Type B pancreatic cell (in vitro differentiated cells): ENCODE measurements at regions not wholly inside any gene's neighbourhood (a gene's known extent, or its start where the extent isn't known, plus 50 kb on each side); places are given as distances from the start of the nearest gene placed in this dataset.
A peak's percentile ranks its signal among the peaks of the same experiment; 100 is the strongest.

Source experiments
- DNase-seq: peaks from one replicate; pipeline ENCODE4 v3.0.0; 2021; ENCODE audit warnings: mixed read lengths; ENCODE audit not compliant: unreplicated experiment; ENCODE audit errors: extremely low spot score
- H3K27ac Mint-ChIP-seq: 2 replicates; pipeline ENCODE4 v1.8.0; 2021; ENCODE audit warnings: mild to moderate bottlenecking, mixed read lengths
- H3K27me3 Mint-ChIP-seq: 2 replicates; pipeline ENCODE4 v1.8.0; 2021; ENCODE audit warnings: mixed read lengths
- H3K36me3 Mint-ChIP-seq: 2 replicates; pipeline ENCODE4 v1.8.0; 2021; ENCODE audit warnings: mixed read lengths
- H3K4me1 Mint-ChIP-seq: one replicate; pipeline ENCODE4 v1.8.0; 2021; ENCODE audit warnings: mixed read lengths; ENCODE audit not compliant: unreplicated experiment
- H3K4me3 Mint-ChIP-seq: 2 replicates; pipeline ENCODE4 v1.8.0; 2021; ENCODE audit warnings: mild to moderate bottlenecking, mixed read lengths
- H3K9me3 Mint-ChIP-seq: 2 replicates; pipeline ENCODE4 v1.8.0; 2021; ENCODE audit warnings: mixed read lengths
- TF ChIP-seq, protein P1 (sequence below): fragments of 200-600 bp; sonication (generic); conservative IDR thresholded peaks from 2 replicates; pipeline ENCODE4 v1.5.0; 2021; ENCODE audit warnings: antibody characterized with exemption, mild to moderate bottlenecking

DNA sequence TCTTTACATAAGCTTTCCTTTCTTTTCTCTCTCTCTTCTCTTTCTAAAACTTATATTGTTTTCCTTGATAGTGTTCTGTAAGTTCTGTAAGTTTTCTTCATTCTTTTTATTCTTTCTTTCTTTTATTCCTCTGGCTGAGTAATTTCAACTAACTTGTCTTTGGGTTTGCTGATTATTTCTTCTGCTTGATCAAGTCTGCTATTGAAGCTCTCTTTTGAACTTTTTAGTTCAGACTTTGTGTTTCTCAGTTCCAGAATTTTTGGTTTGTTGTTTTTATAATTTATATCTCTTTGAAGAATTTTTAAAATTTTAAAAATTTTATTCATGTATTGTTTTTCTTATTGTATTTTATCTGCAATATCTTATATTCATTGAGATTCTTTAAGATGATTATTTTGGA, 795.8 kb upstream of the SALL3 start:
- H3K36me3 Mint-ChIP-seq: no peaks in the 10 kb centered on the region
- DNase-seq: no peak
- H3K9me3 Mint-ChIP-seq: no peaks in the 10 kb centered on the region
- no peaks in the 10 kb centered on the region for H3K4me1 Mint-ChIP-seq
- no peak overlapping the region for H3K4me3 Mint-ChIP-seq
- TF ChIP-seq, protein P1, sequence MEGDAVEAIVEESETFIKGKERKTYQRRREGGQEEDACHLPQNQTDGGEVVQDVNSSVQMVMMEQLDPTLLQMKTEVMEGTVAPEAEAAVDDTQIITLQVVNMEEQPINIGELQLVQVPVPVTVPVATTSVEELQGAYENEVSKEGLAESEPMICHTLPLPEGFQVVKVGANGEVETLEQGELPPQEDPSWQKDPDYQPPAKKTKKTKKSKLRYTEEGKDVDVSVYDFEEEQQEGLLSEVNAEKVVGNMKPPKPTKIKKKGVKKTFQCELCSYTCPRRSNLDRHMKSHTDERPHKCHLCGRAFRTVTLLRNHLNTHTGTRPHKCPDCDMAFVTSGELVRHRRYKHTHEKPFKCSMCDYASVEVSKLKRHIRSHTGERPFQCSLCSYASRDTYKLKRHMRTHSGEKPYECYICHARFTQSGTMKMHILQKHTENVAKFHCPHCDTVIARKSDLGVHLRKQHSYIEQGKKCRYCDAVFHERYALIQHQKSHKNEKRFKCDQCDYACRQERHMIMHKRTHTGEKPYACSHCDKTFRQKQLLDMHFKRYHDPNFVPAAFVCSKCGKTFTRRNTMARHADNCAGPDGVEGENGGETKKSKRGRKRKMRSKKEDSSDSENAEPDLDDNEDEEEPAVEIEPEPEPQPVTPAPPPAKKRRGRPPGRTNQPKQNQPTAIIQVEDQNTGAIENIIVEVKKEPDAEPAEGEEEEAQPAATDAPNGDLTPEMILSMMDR: no peak
- no peak overlapping the region for H3K27ac Mint-ChIP-seq
- H3K27me3 Mint-ChIP-seq: peaks cover 4% of the 10 kb centered on the region

DNA sequence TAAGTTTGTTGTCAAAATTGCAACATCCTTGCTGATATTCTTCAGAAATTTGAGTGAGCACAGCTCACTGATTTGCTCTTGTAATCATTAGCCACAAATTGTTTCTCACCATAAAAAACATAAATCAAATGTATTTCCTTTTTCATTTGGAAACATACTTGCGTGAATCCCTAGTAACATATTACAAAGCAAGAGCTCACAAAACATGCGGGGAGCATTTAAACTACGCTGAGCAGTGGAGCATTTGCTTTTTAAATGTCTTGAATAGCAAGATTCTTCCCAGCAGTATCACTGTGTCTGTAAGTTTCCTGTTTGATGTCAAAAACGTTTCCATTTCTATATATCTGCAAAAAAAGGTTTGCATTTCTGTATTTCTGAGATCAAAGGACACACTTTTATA, 788.3 kb upstream of the SALL3 start:
- Mint-ChIP-seq H3K4me1 (peaks cover 19% of the 10 kb centered on the region), H3K9me3 (no peaks in the 10 kb centered on the region), H3K36me3 (no peaks in the 10 kb centered on the region), H3K27ac (no peak overlapping the region), H3K4me3 (no peak overlapping the region), H3K27me3 (no peaks in the 10 kb centered on the region)
- no peak for DNase-seq
- TF ChIP-seq, protein P1: no peak

DNA sequence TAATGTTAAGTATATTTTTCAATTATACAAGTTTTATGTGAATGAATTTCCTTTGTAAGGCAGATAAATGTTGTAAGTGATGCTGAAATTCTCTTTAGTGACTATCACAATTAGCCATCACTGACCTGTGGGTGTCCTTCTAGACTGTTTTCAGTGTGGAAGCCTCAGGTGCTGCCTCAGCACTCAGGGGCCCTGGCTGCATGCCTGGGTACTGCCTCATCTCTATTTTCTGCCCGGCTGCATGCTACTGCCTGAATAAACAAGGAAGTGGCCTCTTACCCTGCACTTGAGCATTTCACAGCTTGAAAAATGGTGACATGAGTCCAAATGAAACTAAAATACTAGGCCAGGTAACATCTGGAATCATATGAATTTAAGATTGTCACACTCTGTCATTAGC, 787.6 kb upstream of the SALL3 start:
- Mint-ChIP-seq H3K36me3 (no peaks in the 10 kb centered on the region), H3K27me3 (no peaks in the 10 kb centered on the region), H3K9me3 (no peaks in the 10 kb centered on the region), H3K4me1 (peaks cover 20% of the 10 kb centered on the region), H3K4me3 (no peak overlapping the region), H3K27ac (no peak overlapping the region)
- TF ChIP-seq, protein P1: peak; percentile 61
- no peak for DNase-seq

DNA sequence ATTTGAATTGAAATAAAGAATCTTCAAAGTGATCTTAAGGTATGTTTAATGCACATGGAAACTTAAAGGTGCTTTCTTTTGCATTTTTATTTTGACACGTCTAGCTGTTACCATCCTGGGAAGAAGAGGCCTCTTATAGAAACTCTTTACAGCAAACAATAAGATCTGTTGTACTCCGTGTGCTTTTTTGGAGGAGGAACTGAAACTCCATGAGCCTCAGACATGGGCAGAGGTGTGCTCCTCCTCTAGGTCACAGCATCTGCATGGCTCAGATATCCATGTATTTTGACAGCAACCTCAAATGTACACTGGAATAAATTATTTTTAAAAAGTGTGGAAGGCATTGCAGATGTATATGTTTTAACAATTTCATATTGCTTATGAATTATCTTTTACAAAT, 783.3 kb upstream of the SALL3 start:
- no peak for DNase-seq
- no peak overlapping the region for H3K27ac Mint-ChIP-seq
- no peaks in the 10 kb centered on the region for H3K36me3 Mint-ChIP-seq
- H3K4me3 Mint-ChIP-seq: no peak overlapping the region
- peaks cover 3% of the 10 kb centered on the region for H3K9me3 Mint-ChIP-seq
- H3K27me3 Mint-ChIP-seq: no peaks in the 10 kb centered on the region
- TF ChIP-seq, protein P1: no peak
- peaks cover 20% of the 10 kb centered on the region for H3K4me1 Mint-ChIP-seq

DNA sequence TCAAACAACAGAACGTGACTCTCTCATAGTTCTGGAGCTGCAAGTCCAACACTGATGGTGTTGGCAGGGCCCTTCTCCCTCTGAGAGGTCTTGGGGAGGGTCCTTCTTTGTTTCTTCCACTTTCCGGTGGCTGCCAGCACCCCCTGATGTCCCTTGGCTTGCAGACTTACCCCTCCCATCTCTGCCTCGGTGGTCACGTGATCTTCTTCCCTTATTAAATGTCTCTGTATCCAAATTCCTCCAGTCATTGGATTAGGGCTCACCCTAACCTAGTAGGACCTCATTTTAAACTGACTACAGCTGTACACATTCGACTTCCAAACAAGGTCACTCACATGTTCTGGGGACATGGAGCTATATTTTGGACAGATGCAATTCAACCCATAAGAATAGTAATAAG, 780.6 kb upstream of the SALL3 start:
- Mint-ChIP-seq H3K36me3 (no peaks in the 10 kb centered on the region), H3K4me1 (peaks cover 4% of the 10 kb centered on the region), H3K9me3 (peaks cover 11% of the 10 kb centered on the region), H3K27me3 (no peaks in the 10 kb centered on the region), H3K4me3 (no peak overlapping the region), H3K27ac (no peak overlapping the region)
- TF ChIP-seq, protein P1: no peak
- no peak for DNase-seq

DNA sequence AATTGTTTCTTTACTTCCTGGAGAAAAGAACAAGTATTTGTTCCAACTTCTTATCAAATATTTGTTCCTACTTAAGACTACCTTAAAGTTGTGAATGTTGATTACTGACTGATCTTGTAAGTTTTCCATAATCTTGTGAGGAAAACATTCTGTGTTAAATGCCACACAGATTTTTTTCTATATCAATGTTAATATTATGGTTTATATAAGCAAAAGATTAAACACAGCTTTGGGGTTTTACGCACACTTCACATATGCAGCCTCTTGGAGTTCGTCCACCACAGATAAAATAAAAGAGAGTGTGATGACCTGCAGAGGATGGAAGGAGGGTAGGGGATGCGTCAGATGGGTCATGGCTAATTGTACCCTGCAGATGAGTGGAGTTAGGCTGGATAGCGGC, 780.0 kb upstream of the SALL3 start:
- peaks cover 11% of the 10 kb centered on the region for H3K9me3 Mint-ChIP-seq
- no peak overlapping the region for H3K4me3 Mint-ChIP-seq
- H3K27me3 Mint-ChIP-seq: no peaks in the 10 kb centered on the region
- H3K36me3 Mint-ChIP-seq: no peaks in the 10 kb centered on the region
- TF ChIP-seq, protein P1: no peak
- no peak for DNase-seq
- no peak overlapping the region for H3K27ac Mint-ChIP-seq
- H3K4me1 Mint-ChIP-seq: peaks cover 4% of the 10 kb centered on the region
